Activated gamma-delta T cell treated with anti-CD3 and anti-CD28 coated beads, Interleukin-2, amount 50 U/mL, for 16 hours (primary cell): ENCODE measurements at regions not wholly inside any gene's neighbourhood (a gene's known extent, or its start where the extent isn't known, plus 50 kb on each side); places are given as distances from the start of the nearest gene placed in this dataset.

Experiments used
- DNase-seq: peaks from one replicate; pipeline ENCODE4 v3.0.0-alpha.2; 2020; ENCODE audit warnings: low read depth

DNA sequence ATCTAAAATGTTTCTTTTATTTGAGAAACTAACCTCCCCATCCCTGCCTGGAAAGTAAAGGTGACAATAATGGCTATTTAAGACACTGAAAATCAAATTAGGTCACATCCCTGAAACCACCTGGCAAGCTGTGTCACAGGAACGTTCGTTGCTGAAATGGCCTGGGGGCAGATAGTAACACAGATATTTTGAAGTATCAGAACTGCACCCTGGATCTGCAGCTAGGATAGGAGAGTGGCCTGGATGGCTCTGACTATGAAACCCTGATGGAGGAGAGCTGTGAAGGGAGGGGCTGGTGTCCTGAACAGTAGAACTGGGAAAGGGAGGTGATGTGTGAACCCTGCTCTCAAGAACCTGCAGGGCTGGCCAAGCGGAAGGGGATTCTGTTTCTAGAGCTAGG, 648.3 kb upstream of the CFAP20DC start:
- no peak for DNase-seq

- no peak for DNase-seq
These were observed 647.0 kb upstream of the CFAP20DC start for GRCh38 chr3:59696783-59697182.

- no peak for DNase-seq
These were observed 646.0 kb upstream of the CFAP20DC start for GRCh38 chr3:59695860-59696259.

- DNase-seq: no peak
These were observed 642.3 kb upstream of the CFAP20DC start for GRCh38 chr3:59692117-59692516.

- DNase-seq: no peak
These were observed 641.1 kb upstream of the CFAP20DC start for GRCh38 chr3:59690886-59691285.

GRCh38 chr3:59688636-59689035, 638.8 kb upstream of the CFAP20DC start:
- no peak for DNase-seq

GRCh38 chr3:59685432-59685831, 635.6 kb upstream of the CFAP20DC start:
- no peak for DNase-seq

- no peak for DNase-seq
These were observed 634.9 kb upstream of the CFAP20DC start for GRCh38 chr3:59684766-59685165.

DNA sequence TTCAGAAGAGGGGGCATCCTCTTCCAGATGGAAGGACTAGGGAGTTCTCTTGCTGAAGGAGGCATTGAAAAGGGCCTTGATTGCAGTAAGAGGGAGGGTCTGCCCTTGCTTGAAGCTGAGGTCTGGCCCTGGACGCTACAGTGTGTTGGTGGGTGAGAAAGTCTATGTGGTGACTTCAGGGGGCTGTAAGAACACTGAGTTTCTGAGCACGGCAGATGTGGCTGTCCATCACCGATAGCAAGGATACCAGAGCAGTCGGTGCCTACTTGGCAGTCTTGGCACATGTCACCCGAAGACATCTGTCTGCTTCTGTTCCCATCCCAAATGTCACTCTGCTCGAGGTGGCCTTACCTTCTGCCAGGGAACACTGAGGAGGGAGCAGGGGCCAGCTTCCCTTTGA, 631.1 kb upstream of the CFAP20DC start:
- DNase-seq: no peak

- no peak for DNase-seq
These were observed 628.2 kb upstream of the CFAP20DC start for GRCh38 chr3:59677747-59678702.

- DNase-seq: no peak
These were observed 625.7 kb upstream of the CFAP20DC start for GRCh38 chr3:59675495-59675894.

- no peak for DNase-seq
These were observed 613.4 kb upstream of the CFAP20DC start for GRCh38 chr3:59663076-59663850.

GRCh38 chr3:59660852-59661625, 611.2 kb upstream of the CFAP20DC start:
- DNase-seq: no peak

DNA sequence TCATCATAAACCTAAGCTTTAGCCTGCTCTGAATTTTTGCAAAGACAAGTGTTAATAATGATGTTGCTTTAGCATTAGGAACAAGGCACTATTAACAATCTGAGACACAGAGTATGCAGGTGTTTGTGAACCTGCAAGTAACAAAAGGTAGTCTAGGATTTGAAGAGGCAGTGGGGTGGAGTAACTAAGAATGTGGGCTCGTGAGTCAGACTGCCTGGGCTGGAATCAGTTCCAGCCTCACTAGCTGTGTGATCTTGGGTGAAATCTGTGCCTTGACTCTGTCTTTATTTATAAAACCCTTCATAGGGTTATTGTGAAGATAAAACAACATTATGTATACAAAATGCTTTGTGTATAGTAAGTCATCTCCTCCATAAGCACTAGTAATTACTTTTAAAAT, 610.6 kb upstream of the CFAP20DC start:
- DNase-seq: no peak

DNA sequence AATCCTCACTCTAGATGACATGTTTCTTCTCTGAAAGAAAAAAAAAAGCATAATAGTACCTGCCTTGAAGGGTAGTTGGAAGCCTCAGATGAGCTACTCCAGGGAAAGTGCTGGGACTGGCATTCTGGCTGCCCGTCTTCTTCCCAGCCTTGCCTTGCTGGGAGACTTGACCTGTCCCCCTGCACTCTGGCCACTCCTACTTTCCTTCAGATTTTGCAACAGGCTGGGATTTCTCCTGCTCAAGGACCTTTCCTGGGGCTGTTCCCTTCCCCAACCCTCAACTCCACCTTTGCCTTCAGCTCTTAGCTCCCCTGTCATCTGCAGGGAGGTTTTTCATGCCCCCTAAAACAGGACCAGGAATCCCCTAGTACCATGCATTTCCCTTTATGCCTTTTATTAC, 609.9 kb upstream of the CFAP20DC start:
- no peak for DNase-seq

GRCh38 chr3:59658866-59659265, 609.0 kb upstream of the CFAP20DC start:
- DNase-seq: no peak

DNA sequence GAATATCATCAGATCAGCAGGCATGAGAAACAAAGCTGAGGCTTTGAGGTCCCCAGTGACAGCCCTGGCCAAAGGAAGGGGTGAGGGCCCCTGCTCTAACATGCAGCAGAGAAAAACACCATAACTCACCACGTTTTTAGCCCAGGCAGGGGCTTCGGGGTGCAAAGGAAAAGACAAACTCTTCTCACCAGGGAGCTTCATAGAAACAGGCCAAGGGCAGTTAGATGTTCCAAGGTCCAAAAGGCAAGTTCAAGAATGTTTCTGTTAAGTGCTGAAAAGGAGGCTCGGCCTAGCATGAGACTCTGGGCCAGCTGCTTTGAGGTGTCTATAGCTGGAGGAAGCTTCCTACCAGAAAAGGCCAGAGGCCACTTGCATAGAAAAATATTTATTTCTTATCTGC, 608.4 kb upstream of the CFAP20DC start:
- DNase-seq: no peak

DNA sequence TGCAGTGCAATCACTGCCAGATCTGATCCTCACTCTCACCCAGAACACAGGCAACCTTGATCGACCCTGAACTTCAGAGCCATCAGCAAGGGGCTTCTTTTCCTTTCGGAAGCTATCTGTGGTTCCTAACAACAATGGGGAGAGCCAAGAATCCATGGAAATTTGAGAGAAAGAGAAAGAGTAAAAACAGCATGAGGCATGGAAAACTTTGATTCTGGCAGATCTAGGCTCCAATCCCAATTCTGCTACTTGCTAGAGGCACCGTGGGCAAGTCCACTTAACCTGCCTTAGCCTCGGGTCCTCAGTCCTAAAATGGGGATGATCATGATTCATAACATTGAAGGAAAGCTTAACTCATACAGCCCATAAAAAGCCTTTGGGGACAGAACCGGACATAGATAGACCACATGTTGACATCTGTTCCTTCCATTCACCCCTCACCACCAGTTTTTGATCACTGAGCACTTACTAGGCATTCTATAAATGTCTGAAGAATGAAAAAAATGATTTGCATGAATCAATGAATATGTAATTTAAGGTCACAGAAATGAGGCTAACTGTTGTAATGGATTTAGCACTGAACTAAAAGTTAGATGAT, 605.7 kb upstream of the CFAP20DC start:
- no peak for DNase-seq

- no peak for DNase-seq
These were observed 604.9 kb upstream of the CFAP20DC start for GRCh38 chr3:59654480-59655417.

DNA sequence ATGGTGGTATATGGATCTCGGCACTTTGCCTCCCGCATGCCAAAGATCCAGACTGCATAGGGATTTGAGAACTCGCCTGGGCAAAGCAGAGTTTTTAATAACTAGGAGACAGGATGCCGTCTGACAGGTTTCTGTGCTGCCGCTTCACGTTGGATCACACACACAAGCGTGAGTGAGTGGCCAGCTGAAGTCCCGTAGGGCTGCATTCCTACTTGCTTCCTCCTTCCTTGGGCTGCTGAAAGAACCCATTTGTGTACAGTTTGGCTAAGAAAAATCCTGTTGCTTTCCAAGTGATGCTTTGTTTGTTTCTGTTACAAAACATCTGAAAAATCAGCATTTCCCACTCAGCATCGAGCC, 604.3 kb upstream of the CFAP20DC start:
- no peak for DNase-seq
